ENCODE measurements at regions not wholly inside any gene's neighbourhood (a gene's known extent, or its start where the extent isn't known, plus 50 kb on each side); places are given as distances from the start of the nearest gene placed in this dataset.

GRCh38 chr14:27013678-27014077 is 415.8 kb upstream of the NOVA1 start:
- Histone ChIP-seq H3K36me3 (ENCODE audit: control insufficient read depth in 2 of 2, extremely low read depth in 1 of 2, insufficient read depth in 2 of 2, low read length in 2 of 2) (no peaks in the 10 kb centered on the region), H3K4me3 (ENCODE audit: control insufficient read depth in 2 of 3, extremely low read depth in 1 of 3, insufficient read depth in 2 of 3, low read depth in 1 of 3, low read length in 3 of 3) (no peak overlapping the region), H3K27me3 (ENCODE audit: control insufficient read depth, extremely low read depth, insufficient read depth, low read length) (no peaks in the 10 kb centered on the region), H3K79me2 (ENCODE audit: control insufficient read depth, insufficient read depth, low read length) (no peaks in the 10 kb centered on the region), H3K27ac (ENCODE audit: control insufficient read depth, insufficient read depth, low read length) (no peak overlapping the region), H3K4me1 (ENCODE audit: control insufficient read depth, extremely low read depth, insufficient read depth, low read length) (no peaks in the 10 kb centered on the region), H3K4me2 (ENCODE audit: control insufficient read depth, extremely low read depth, insufficient read depth, low read depth, low read length) (no peak overlapping the region), H3K9me1 (ENCODE audit: control insufficient read depth, extremely low read depth, insufficient read depth, low read length) (no peaks in the 10 kb centered on the region), H2AFZ (ENCODE audit: control insufficient read depth, low read length) (no peak overlapping the region), H3K9me3 (ENCODE audit: control insufficient read depth, low read depth, low read length) (no peaks in the 10 kb centered on the region), H3K9ac (ENCODE audit: control insufficient read depth, extremely low read depth, insufficient read depth, low read length) (no peak overlapping the region), H4K20me1 (ENCODE audit: control insufficient read depth, extremely low read depth, insufficient read depth, low read length) (no peaks in the 10 kb centered on the region)
- no peak for DNase-seq (ENCODE audit: low read depth, low spot score)
- TF ChIP-seq, protein P1, sequence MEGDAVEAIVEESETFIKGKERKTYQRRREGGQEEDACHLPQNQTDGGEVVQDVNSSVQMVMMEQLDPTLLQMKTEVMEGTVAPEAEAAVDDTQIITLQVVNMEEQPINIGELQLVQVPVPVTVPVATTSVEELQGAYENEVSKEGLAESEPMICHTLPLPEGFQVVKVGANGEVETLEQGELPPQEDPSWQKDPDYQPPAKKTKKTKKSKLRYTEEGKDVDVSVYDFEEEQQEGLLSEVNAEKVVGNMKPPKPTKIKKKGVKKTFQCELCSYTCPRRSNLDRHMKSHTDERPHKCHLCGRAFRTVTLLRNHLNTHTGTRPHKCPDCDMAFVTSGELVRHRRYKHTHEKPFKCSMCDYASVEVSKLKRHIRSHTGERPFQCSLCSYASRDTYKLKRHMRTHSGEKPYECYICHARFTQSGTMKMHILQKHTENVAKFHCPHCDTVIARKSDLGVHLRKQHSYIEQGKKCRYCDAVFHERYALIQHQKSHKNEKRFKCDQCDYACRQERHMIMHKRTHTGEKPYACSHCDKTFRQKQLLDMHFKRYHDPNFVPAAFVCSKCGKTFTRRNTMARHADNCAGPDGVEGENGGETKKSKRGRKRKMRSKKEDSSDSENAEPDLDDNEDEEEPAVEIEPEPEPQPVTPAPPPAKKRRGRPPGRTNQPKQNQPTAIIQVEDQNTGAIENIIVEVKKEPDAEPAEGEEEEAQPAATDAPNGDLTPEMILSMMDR (optimal IDR thresholded peaks at IDR 0.05 in 1 of 3, IDR thresholded peaks at IDR 0.05 in 1 of 3, conservative IDR thresholded peaks at IDR 0.05 in 1 of 3; ENCODE audit: extremely low read depth in 1 of 3, insufficient read depth in 2 of 3, low read length in 3 of 3) = no peak
- dilution Hi-C loops (cut with MboI; ENCODE audit: extremely low pct_ligation_motif_present, low sequenced_read_pairs) = no loop called here
- FAIRE-seq = no peak

GRCh38 chr14:27015065-27015464 is 417.2 kb upstream of the NOVA1 start:
- no peak overlapping the region for H3K9ac ChIP-seq (ENCODE audit: control insufficient read depth, extremely low read depth, insufficient read depth, low read length)
- H3K27ac ChIP-seq (ENCODE audit: control insufficient read depth, insufficient read depth, low read length) = no peak overlapping the region
- no peak overlapping the region for H3K4me3 ChIP-seq (ENCODE audit: control insufficient read depth in 2 of 3, extremely low read depth in 1 of 3, insufficient read depth in 2 of 3, low read depth in 1 of 3, low read length in 3 of 3)
- no peaks in the 10 kb centered on the region for H3K27me3 ChIP-seq (ENCODE audit: control insufficient read depth, extremely low read depth, insufficient read depth, low read length)
- FAIRE-seq = no peak
- TF ChIP-seq EZH2 (IDR thresholded peaks at IDR 0.05; ENCODE audit: low read length) = no peak
- TF ChIP-seq, protein P1 (optimal IDR thresholded peaks at IDR 0.05 in 1 of 3, IDR thresholded peaks at IDR 0.05 in 1 of 3, conservative IDR thresholded peaks at IDR 0.05 in 1 of 3; ENCODE audit: extremely low read depth in 1 of 3, insufficient read depth in 2 of 3, low read length in 3 of 3) = no peak
- no peaks in the 10 kb centered on the region for H3K9me1 ChIP-seq (ENCODE audit: control insufficient read depth, extremely low read depth, insufficient read depth, low read length)
- DNase-seq (ENCODE audit: low read depth, low spot score) = no peak
- H3K4me1 ChIP-seq (ENCODE audit: control insufficient read depth, extremely low read depth, insufficient read depth, low read length) = no peaks in the 10 kb centered on the region
- H3K36me3 ChIP-seq (ENCODE audit: control insufficient read depth in 2 of 2, extremely low read depth in 1 of 2, insufficient read depth in 2 of 2, low read length in 2 of 2) = no peaks in the 10 kb centered on the region
- dilution Hi-C loops (cut with MboI; ENCODE audit: extremely low pct_ligation_motif_present, low sequenced_read_pairs) = no loop called here
- H4K20me1 ChIP-seq (ENCODE audit: control insufficient read depth, extremely low read depth, insufficient read depth, low read length) = no peaks in the 10 kb centered on the region
- no peak overlapping the region for H2AFZ ChIP-seq (ENCODE audit: control insufficient read depth, low read length)
- no peak overlapping the region for H3K4me2 ChIP-seq (ENCODE audit: control insufficient read depth, extremely low read depth, insufficient read depth, low read depth, low read length)
- no peaks in the 10 kb centered on the region for H3K9me3 ChIP-seq (ENCODE audit: control insufficient read depth, low read depth, low read length)
- H3K79me2 ChIP-seq (ENCODE audit: control insufficient read depth, insufficient read depth, low read length) = no peaks in the 10 kb centered on the region

Data from keratinocyte (primary cell).